MM.1S (cell line): ENCODE measurements at regions not wholly inside any gene's neighbourhood (a gene's known extent, or its start where the extent isn't known, plus 50 kb on each side); places are given as distances from the start of the nearest gene placed in this dataset.

ENCODE experiments used
- DNase-seq: peaks from one replicate; pipeline ENCODE4 v3.0.0-alpha.2; 2015
- H2AFZ ChIP-seq: fragments of 300-600 bp; sonication (generic); 2 replicates; pipeline ENCODE4 v1.6.0; 2016; ENCODE audit warnings: antibody characterized with exemption, low read length
- H3F3A ChIP-seq: fragments of 300-600 bp; sonication (generic); 2 replicates; pipeline ENCODE4 v1.6.1; 2016; ENCODE audit warnings: mild to moderate bottlenecking, antibody characterized with exemption, low read length, moderate library complexity, mixed read lengths; ENCODE audit not compliant: insufficient read depth
- H3K27ac ChIP-seq: fragments of 300-600 bp; sonication (generic); 2 replicates; pipeline ENCODE4 v1.5.1; 2016; ENCODE audit warnings: mild to moderate bottlenecking, low read length
- H3K27me3 ChIP-seq: fragments of 300-600 bp; sonication (generic); replicated peaks from 2 replicates; pipeline ENCODE4 v1.6.0; 2016; ENCODE audit warnings: low read length; ENCODE audit not compliant: insufficient read depth
- H3K36me3 ChIP-seq: fragments of 300-600 bp; sonication (generic); replicated peaks from 2 replicates; pipeline ENCODE4 v1.6.1; 2016; ENCODE audit warnings: mild to moderate bottlenecking, low read length, mixed read lengths; ENCODE audit not compliant: insufficient read depth
- H3K4me1 ChIP-seq: fragments of 300-600 bp; sonication (generic); 2 replicates; pipeline ENCODE4 v1.6.1; 2016; ENCODE audit warnings: low read length, mixed read lengths
- H3K4me2 ChIP-seq: fragments of 300-600 bp; sonication (generic); 2 replicates; pipeline ENCODE4 v1.6.0; 2016; ENCODE audit warnings: low read depth, low read length
- H3K4me3 ChIP-seq: fragments of 300-600 bp; sonication (generic); 2 replicates; pipeline ENCODE4 v1.5.1; 2016; ENCODE audit warnings: low read length, mixed read lengths
- H3K79me2 ChIP-seq: fragments of 300-600 bp; sonication (generic); 2 replicates; pipeline ENCODE4 v1.6.1; 2016; ENCODE audit warnings: mixed run types, low read length, mixed read lengths
- H3K9ac ChIP-seq: fragments of 300-600 bp; sonication (generic); 2 replicates; pipeline ENCODE4 v1.6.1; 2016; ENCODE audit warnings: low read length, mixed read lengths
- H3K9me2 ChIP-seq: fragments of 300-600 bp; sonication (generic); replicated peaks from 2 replicates; pipeline ENCODE4 v1.6.1; 2016; ENCODE audit warnings: mild to moderate bottlenecking, low read length, mixed read lengths; ENCODE audit not compliant: insufficient read depth
- H3K9me3 ChIP-seq: fragments of 300-600 bp; sonication (generic); replicated peaks from 2 replicates; pipeline ENCODE4 v1.6.1; 2016; ENCODE audit warnings: mild to moderate bottlenecking, low read length, mixed read lengths; ENCODE audit not compliant: insufficient read depth
- H4K20me1 ChIP-seq: fragments of 300-600 bp; sonication (generic); 2 replicates; pipeline ENCODE4 v1.6.1; 2016; ENCODE audit warnings: mild to moderate bottlenecking, low read length, moderate library complexity, mixed read lengths; ENCODE audit not compliant: insufficient read depth
- EZH2 ChIP-seq: fragments of 300-600 bp; sonication (generic); optimal IDR thresholded peaks from 2 replicates; pipeline ENCODE3; 2017; ENCODE audit warnings: low read depth, mild to moderate bottlenecking, antibody characterized with exemption, low read length, mixed read lengths
- EZH2phosphoT487 ChIP-seq: fragments of 300-600 bp; sonication (generic); IDR thresholded peaks from 2 replicates; pipeline ENCODE4 v1.6.1; 2018; ENCODE audit warnings: antibody characterized with exemption, low read length
- TF ChIP-seq, protein P1 (sequence below): fragments of 300-600 bp; sonication (generic); IDR thresholded peaks from 2 replicates; pipeline ENCODE4 v1.5.1; 2016; ENCODE audit warnings: antibody characterized with exemption, low read length, mixed read lengths

DNA sequence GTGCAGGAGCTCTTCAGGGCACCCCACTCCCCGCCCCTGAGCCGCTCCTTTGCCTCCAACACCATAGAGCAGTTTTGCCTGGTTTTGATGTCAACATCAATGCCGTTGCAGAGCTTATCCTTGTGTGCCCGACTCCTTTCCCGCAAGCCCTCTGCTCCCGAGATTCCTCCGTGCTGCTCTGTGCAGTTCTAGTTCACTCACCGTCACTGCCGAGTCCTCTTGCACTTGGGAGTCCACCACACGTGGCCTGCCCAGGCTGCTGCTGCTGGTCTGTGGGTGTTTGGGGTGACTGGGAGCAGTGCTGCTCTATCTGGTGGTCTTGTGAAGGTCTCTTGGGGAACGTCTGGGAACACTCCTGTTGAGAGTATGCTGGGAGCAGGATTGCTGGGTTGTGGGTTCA is 63.8 kb upstream of the ANO1 start:
- H3K9ac ChIP-seq, result no peak overlapping the region
- no peaks in the 10 kb centered on the region for H3K9me3 ChIP-seq
- H3F3A ChIP-seq, result no peaks in the 10 kb centered on the region
- no peaks in the 10 kb centered on the region for H3K79me2 ChIP-seq
- H3K4me2 ChIP-seq, result no peak overlapping the region
- H2AFZ ChIP-seq, result no peak overlapping the region
- no peaks in the 10 kb centered on the region for H3K36me3 ChIP-seq
- DNase-seq, result no peak
- no peaks in the 10 kb centered on the region for H4K20me1 ChIP-seq
- H3K27me3 ChIP-seq, result peaks cover 63% of the 10 kb centered on the region
- H3K27ac ChIP-seq, result no peak overlapping the region
- no peaks in the 10 kb centered on the region for H3K9me2 ChIP-seq
- TF ChIP-seq EZH2, result no peak
- TF ChIP-seq EZH2phosphoT487, result no peak
- TF ChIP-seq, protein P1, sequence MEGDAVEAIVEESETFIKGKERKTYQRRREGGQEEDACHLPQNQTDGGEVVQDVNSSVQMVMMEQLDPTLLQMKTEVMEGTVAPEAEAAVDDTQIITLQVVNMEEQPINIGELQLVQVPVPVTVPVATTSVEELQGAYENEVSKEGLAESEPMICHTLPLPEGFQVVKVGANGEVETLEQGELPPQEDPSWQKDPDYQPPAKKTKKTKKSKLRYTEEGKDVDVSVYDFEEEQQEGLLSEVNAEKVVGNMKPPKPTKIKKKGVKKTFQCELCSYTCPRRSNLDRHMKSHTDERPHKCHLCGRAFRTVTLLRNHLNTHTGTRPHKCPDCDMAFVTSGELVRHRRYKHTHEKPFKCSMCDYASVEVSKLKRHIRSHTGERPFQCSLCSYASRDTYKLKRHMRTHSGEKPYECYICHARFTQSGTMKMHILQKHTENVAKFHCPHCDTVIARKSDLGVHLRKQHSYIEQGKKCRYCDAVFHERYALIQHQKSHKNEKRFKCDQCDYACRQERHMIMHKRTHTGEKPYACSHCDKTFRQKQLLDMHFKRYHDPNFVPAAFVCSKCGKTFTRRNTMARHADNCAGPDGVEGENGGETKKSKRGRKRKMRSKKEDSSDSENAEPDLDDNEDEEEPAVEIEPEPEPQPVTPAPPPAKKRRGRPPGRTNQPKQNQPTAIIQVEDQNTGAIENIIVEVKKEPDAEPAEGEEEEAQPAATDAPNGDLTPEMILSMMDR, result no peak
- no peak overlapping the region for H3K4me3 ChIP-seq
- H3K4me1 ChIP-seq, result no peaks in the 10 kb centered on the region

DNA sequence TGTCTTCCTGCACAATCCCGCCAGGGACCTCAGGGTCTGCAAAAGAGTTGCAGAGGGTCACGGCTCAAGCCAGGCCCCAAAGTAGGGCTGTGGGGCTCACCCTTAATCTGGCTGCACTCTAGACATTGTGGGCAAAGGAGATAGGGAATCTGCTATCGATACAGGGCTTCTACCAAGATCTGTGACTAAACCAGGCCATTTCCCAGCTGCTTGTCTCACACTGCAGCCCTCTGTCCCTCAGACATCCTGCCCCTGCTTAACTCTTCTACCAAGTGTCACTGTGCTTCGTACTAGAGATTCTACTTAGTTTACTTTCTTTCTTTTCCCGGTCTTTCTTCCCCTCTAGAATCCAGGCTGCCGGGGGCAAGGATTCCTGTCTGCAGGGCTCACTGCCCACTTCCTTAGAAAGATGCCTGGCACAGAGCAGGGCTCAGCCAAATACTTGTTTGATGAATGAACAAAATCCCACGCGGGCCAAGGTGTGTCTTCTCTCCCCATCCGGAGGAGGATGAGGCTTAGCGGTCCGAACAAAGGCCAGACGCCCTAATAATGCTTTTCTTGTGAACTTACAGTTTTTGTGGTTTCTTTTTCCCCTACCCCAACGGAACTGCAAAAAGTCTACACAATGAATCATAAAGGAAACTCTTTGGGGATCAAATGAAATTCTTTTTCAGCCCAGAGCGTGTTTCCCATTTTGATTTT is 61.3 kb upstream of the ANO1 start:
- Histone ChIP-seq H3K36me3 (no peaks in the 10 kb centered on the region), H3K27me3 (peaks cover 82% of the 10 kb centered on the region), H3K4me1 (no peaks in the 10 kb centered on the region), H2AFZ (no peak overlapping the region), H3K9me3 (no peaks in the 10 kb centered on the region), H3K9ac (no peak overlapping the region), H3F3A (no peaks in the 10 kb centered on the region), H3K27ac (no peak overlapping the region), H3K79me2 (no peaks in the 10 kb centered on the region), H3K4me3 (no peak overlapping the region), H3K9me2 (no peaks in the 10 kb centered on the region), H4K20me1 (no peaks in the 10 kb centered on the region), H3K4me2 (no peak overlapping the region)
- DNase-seq, result peak; percentile 9
- no peak for TF ChIP-seq EZH2
- TF ChIP-seq, protein P1, result no peak
- no peak for TF ChIP-seq EZH2phosphoT487

DNA sequence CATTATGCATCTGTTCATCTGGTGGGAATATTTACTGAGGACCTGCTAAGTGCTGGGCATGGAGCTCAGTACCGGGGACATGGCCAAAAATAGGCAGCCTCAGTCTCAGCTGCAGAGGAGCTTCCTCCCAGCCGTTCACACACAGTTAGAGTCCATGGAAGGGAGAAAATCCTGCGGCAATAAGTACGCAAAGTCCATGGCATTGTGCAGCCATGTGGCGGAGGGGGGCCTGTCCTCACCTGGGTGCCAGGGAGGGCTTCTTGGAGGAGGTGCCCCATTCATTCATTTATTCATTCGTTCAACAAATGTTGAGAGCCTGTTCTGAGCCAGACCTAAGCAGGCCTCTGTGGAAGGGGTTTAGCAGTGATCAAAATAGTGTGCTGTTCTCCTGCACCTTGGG is 59.3 kb upstream of the ANO1 start:
- Histone ChIP-seq H2AFZ (no peak overlapping the region), H3K27ac (no peak overlapping the region), H3K9me3 (no peaks in the 10 kb centered on the region), H3F3A (no peaks in the 10 kb centered on the region), H3K27me3 (peaks cover 94% of the 10 kb centered on the region), H3K79me2 (no peaks in the 10 kb centered on the region), H4K20me1 (no peaks in the 10 kb centered on the region), H3K9ac (no peak overlapping the region), H3K4me1 (no peaks in the 10 kb centered on the region), H3K4me3 (no peak overlapping the region), H3K9me2 (no peaks in the 10 kb centered on the region), H3K4me2 (no peak overlapping the region), H3K36me3 (no peaks in the 10 kb centered on the region)
- no peak for DNase-seq
- TF ChIP-seq EZH2phosphoT487 (no peak), EZH2 (no peak)
- TF ChIP-seq, protein P1, result no peak
